Ovary (tissue), 3 donors: ENCODE measurements at regions not wholly inside any gene's neighbourhood (a gene's known extent, or its start where the extent isn't known, plus 50 kb on each side); places are given as distances from the start of the nearest gene placed in this dataset.

Experiments used
- EP300 ChIP-seq: sonication (generic); formaldehyde crosslinking; IDR thresholded peaks from one replicate; pipeline ENCODE4 v1.6.1; 2017; ENCODE audit warnings: antibody characterized with exemption
- POLR2A ChIP-seq: fragments of 450-650 bp; IDR thresholded peaks from one replicate; pipeline ENCODE4 v1.6.1; 2017; ENCODE audit warnings: antibody characterized with exemption, mild to moderate bottlenecking, moderate library complexity
- TF ChIP-seq, protein P1 (sequence below), 3 donors: fragments of 450-650 bp in 2 of 3; fragments of 200-600 bp in 1 of 3; IDR thresholded peaks; one replicate each; pipeline versions ENCODE4 v1.5.1 to v1.8.0; 2016 to 2022; ENCODE audit warnings: antibody characterized with exemption in 3 of 3, mild to moderate bottlenecking in 1 of 3
- donor health status: DM: no; HTN: no; CAD: no.

DNA sequence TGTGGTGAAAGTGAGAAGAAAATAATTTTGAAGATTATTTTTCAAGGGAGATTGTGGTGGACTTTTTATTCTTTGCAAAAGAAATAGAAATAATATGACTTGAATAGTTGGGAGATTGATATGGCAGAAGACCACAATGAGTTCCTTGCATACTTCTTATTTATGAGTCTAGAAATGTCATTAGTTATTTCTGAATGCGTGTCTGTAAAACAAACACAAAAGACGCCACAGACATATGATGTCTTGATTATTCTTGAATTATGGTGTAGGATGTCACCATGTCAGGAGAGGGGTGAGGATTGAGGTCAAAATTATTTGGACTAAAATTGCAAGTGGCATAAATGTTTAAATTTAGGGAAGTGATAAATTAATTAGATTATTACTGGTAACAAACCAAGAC lies 440.7 kb upstream of the PDE3A start:
- TF ChIP-seq, protein P1, sequence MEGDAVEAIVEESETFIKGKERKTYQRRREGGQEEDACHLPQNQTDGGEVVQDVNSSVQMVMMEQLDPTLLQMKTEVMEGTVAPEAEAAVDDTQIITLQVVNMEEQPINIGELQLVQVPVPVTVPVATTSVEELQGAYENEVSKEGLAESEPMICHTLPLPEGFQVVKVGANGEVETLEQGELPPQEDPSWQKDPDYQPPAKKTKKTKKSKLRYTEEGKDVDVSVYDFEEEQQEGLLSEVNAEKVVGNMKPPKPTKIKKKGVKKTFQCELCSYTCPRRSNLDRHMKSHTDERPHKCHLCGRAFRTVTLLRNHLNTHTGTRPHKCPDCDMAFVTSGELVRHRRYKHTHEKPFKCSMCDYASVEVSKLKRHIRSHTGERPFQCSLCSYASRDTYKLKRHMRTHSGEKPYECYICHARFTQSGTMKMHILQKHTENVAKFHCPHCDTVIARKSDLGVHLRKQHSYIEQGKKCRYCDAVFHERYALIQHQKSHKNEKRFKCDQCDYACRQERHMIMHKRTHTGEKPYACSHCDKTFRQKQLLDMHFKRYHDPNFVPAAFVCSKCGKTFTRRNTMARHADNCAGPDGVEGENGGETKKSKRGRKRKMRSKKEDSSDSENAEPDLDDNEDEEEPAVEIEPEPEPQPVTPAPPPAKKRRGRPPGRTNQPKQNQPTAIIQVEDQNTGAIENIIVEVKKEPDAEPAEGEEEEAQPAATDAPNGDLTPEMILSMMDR (IDR thresholded peaks at IDR 0.05), result no peak
- TF ChIP-seq POLR2A (no peak), EP300 (no peak)
